ENCODE measurements at regions not wholly inside any gene's neighbourhood (a gene's known extent, or its start where the extent isn't known, plus 50 kb on each side); places are given as distances from the start of the nearest gene placed in this dataset.
A peak's percentile ranks its signal among the peaks of the same experiment; 100 is the strongest.

GRCh38 chr16:55261301-55261700 is 62.7 kb upstream of the IRX6 start:
- H3K27ac Mint-ChIP-seq (ENCODE audit: low read depth, unreplicated experiment): no peak overlapping the region
- no TSS peak for BruUV-seq (replicated peaks)
- H3K4me1 Mint-ChIP-seq (ENCODE audit: insufficient read depth, unreplicated experiment): no peaks in the 10 kb centered on the region
- no peaks in the 10 kb centered on the region for H3K36me3 Mint-ChIP-seq (ENCODE audit: insufficient read depth, unreplicated experiment)
- H3K9me3 Mint-ChIP-seq (ENCODE audit: unreplicated experiment): no peaks in the 10 kb centered on the region
- ChIA-PET POLR2A (interaction anchor here (0.6 kb wide), 1 partner anchor 315 kb away, joined by 3 read pairs; no protein-coding TSS in a partner anchor), CTCF (interaction anchor here (0.7 kb wide), 1 partner anchor 36 kb away, joined by 4 read pairs; no protein-coding TSS in a partner anchor)
- TF ChIP-seq, protein P1, sequence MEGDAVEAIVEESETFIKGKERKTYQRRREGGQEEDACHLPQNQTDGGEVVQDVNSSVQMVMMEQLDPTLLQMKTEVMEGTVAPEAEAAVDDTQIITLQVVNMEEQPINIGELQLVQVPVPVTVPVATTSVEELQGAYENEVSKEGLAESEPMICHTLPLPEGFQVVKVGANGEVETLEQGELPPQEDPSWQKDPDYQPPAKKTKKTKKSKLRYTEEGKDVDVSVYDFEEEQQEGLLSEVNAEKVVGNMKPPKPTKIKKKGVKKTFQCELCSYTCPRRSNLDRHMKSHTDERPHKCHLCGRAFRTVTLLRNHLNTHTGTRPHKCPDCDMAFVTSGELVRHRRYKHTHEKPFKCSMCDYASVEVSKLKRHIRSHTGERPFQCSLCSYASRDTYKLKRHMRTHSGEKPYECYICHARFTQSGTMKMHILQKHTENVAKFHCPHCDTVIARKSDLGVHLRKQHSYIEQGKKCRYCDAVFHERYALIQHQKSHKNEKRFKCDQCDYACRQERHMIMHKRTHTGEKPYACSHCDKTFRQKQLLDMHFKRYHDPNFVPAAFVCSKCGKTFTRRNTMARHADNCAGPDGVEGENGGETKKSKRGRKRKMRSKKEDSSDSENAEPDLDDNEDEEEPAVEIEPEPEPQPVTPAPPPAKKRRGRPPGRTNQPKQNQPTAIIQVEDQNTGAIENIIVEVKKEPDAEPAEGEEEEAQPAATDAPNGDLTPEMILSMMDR (IDR thresholded peaks at IDR 0.05; ENCODE audit: unreplicated experiment): no peak
- intact Hi-C loops (cut with micrococcal nuclease): no loop called here
- no peaks in the 10 kb centered on the region for H3K27me3 Mint-ChIP-seq (ENCODE audit: insufficient read depth, unreplicated experiment)
- DNase-seq (ENCODE audit: unreplicated experiment): no peak
- no peak overlapping the region for H3K4me3 Mint-ChIP-seq (ENCODE audit: unreplicated experiment)

- DNase-seq (ENCODE audit: unreplicated experiment): no peak
- H3K4me1 Mint-ChIP-seq (ENCODE audit: insufficient read depth, unreplicated experiment): no peaks in the 10 kb centered on the region
- BruUV-seq (replicated peaks): no TSS peak
- H3K4me3 Mint-ChIP-seq (ENCODE audit: unreplicated experiment): no peak overlapping the region
- CTCF ChIA-PET: interaction anchor here (0.6 to 1.5 kb wide), 2 partner anchors 13 to 57 kb away, joined by 3 to 6 read pairs; no protein-coding TSS in a partner anchor
- intact Hi-C loops (cut with micrococcal nuclease): no loop called here
- no peak overlapping the region for H3K27ac Mint-ChIP-seq (ENCODE audit: low read depth, unreplicated experiment)
- POLR2A ChIA-PET: interaction anchor here (0.6 kb wide), 1 partner anchor 1824 kb away, joined by 3 read pairs; no protein-coding TSS in a partner anchor
- TF ChIP-seq, protein P1 (IDR thresholded peaks at IDR 0.05; ENCODE audit: unreplicated experiment): no peak
- no peaks in the 10 kb centered on the region for H3K36me3 Mint-ChIP-seq (ENCODE audit: insufficient read depth, unreplicated experiment)
- H3K9me3 Mint-ChIP-seq (ENCODE audit: unreplicated experiment): no peaks in the 10 kb centered on the region
- no peaks in the 10 kb centered on the region for H3K27me3 Mint-ChIP-seq (ENCODE audit: insufficient read depth, unreplicated experiment)
These were observed 60.4 kb upstream of the IRX6 start for GRCh38 chr16:55263271-55264250.

DNA sequence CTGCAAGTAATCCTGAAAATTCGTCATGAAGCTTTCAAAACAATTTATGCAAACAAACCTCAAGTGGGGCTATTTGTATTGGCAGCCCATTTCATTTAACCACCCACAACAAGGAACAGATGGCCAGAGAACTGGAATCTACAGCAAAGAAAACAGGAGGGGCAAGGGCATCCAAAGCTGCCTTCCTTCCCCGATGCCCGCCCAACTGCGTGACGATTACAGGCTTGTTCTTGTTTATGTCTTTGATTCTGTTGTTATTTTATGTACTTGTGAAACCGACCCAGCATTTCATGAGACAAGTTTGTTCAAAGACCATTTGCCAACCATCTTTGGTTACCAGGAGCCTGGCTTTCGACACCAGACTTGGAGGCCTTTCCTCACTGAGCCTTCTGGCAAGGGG is 59.1 kb upstream of the IRX6 start:
- intact Hi-C loops (cut with micrococcal nuclease): no loop called here
- BruUV-seq (replicated peaks): no TSS peak
- CTCF ChIA-PET: interaction anchor here (0.9 kb wide), 1 partner anchor 105 kb away, joined by 3 read pairs; no protein-coding TSS in a partner anchor

GRCh38 chr16:55265926-55266325 is 58.1 kb upstream of the IRX6 start:
- ChIA-PET POLR2A (interaction anchor here (0.6 kb wide), 1 partner anchor 61 kb away, joined by 3 read pairs; no protein-coding TSS in a partner anchor), CTCF (interaction anchor here (1.2 kb wide), 1 partner anchor 18 kb away, joined by 3 read pairs; no protein-coding TSS in a partner anchor)
- H3K4me3 Mint-ChIP-seq (ENCODE audit: unreplicated experiment): no peak overlapping the region
- DNase-seq (ENCODE audit: unreplicated experiment): no peak
- H3K27ac Mint-ChIP-seq (ENCODE audit: low read depth, unreplicated experiment): no peak overlapping the region
- H3K4me1 Mint-ChIP-seq (ENCODE audit: insufficient read depth, unreplicated experiment): no peaks in the 10 kb centered on the region
- TF ChIP-seq, protein P1 (IDR thresholded peaks at IDR 0.05; ENCODE audit: unreplicated experiment): no peak
- no peaks in the 10 kb centered on the region for H3K27me3 Mint-ChIP-seq (ENCODE audit: insufficient read depth, unreplicated experiment)
- BruUV-seq (replicated peaks): no TSS peak
- peaks cover 7% of the 10 kb centered on the region for H3K9me3 Mint-ChIP-seq (ENCODE audit: unreplicated experiment)
- intact Hi-C loops (cut with micrococcal nuclease): no loop called here
- no peaks in the 10 kb centered on the region for H3K36me3 Mint-ChIP-seq (ENCODE audit: insufficient read depth, unreplicated experiment)

More for the DNA sequence above, 59.1 kb upstream of the IRX6 start:
- DNase-seq (ENCODE audit: unreplicated experiment): peak; percentile 22
- H3K4me1 Mint-ChIP-seq (ENCODE audit: insufficient read depth, unreplicated experiment): no peaks in the 10 kb centered on the region
- H3K9me3 Mint-ChIP-seq (ENCODE audit: unreplicated experiment): peaks cover 7% of the 10 kb centered on the region
- TF ChIP-seq, protein P1 (IDR thresholded peaks at IDR 0.05; ENCODE audit: unreplicated experiment): no peak
- H3K36me3 Mint-ChIP-seq (ENCODE audit: insufficient read depth, unreplicated experiment): no peaks in the 10 kb centered on the region
- POLR2A ChIA-PET: interaction anchor here (0.6 to 1.2 kb wide), 2 partner anchors 9 to 317 kb away, joined by 3 read pairs; no protein-coding TSS in a partner anchor
- H3K27me3 Mint-ChIP-seq (ENCODE audit: insufficient read depth, unreplicated experiment): no peaks in the 10 kb centered on the region
- no peak overlapping the region for H3K27ac Mint-ChIP-seq (ENCODE audit: low read depth, unreplicated experiment)
- H3K4me3 Mint-ChIP-seq (ENCODE audit: unreplicated experiment): no peak overlapping the region
